ENCODE measurements at regions not wholly inside any gene's neighbourhood (a gene's known extent, or its start where the extent isn't known, plus 50 kb on each side); places are given as distances from the start of the nearest gene placed in this dataset.

GRCh38 chr11:88042647-88043046 lies 132.6 kb downstream of the RAB38 start:
- Mint-ChIP-seq H3K27me3 (peaks cover 26 to 41% of the 10 kb centered on the region in 2 donors), H3K36me3 (no peaks in the 10 kb centered on the region), H3K27ac (no peak overlapping the region), H3K4me3 (no peak overlapping the region), H3K9me3 (no peaks in the 10 kb centered on the region), H3K4me1 (no peaks in the 10 kb centered on the region)
- no peaks in the 10 kb centered on the region for H3K4me1 ChIP-seq (ENCODE audit: control insufficient read depth in 1 of 2, extremely low read depth in 1 of 2, insufficient read depth in 2 of 2, low read length in 2 of 2)
- POLR2A ChIA-PET, result no interaction called here
- H3K27me3 ChIP-seq (replicated peaks in 1 of 2; ENCODE audit: control insufficient read depth in 2 of 2, extremely low read depth in 1 of 2, insufficient read depth in 2 of 2, low read length in 1 of 2), result peaks cover 0 to 6% of the 10 kb centered on the region in 2 experiments
- CTCF ChIA-PET, result no interaction called here
- 86% methylated on average over 1 of the region's 1 CpG for WGBS (ENCODE audit: insufficient coverage)
- no peak overlapping the region for H3K4me3 ChIP-seq (ENCODE audit: control insufficient read depth in 1 of 2, extremely low read depth in 1 of 2, low read length in 1 of 2)
- no peaks in the 10 kb centered on the region for H3K36me3 ChIP-seq (ENCODE audit: control insufficient read depth in 2 of 2, extremely low read depth in 1 of 2, insufficient read depth in 1 of 2, low read length in 1 of 2)
- no peak overlapping the region for H3K27ac ChIP-seq (ENCODE audit: low read length)
- DNase-seq, result no peak
- H3K9me3 ChIP-seq, result no peaks in the 10 kb centered on the region
- no peak for ATAC-seq (replicated peaks in 1 of 4)

- Mint-ChIP-seq H3K4me1 (no peaks in the 10 kb centered on the region), H3K4me3 (no peak overlapping the region), H3K9me3 (no peaks in the 10 kb centered on the region), H3K27me3 (peaks cover 26 to 41% of the 10 kb centered on the region in 2 donors), H3K27ac (no peak overlapping the region), H3K36me3 (no peaks in the 10 kb centered on the region)
- ATAC-seq (replicated peaks in 1 of 4) (peak in 1 of 4 experiments; percentile 19), DNase-seq (no peak)
- Histone ChIP-seq H3K4me3 (ENCODE audit: control insufficient read depth in 1 of 2, extremely low read depth in 1 of 2, low read length in 1 of 2) (no peak overlapping the region), H3K27ac (ENCODE audit: low read length) (no peak overlapping the region), H3K4me1 (ENCODE audit: control insufficient read depth in 1 of 2, extremely low read depth in 1 of 2, insufficient read depth in 2 of 2, low read length in 2 of 2) (no peaks in the 10 kb centered on the region), H3K9me3 (no peaks in the 10 kb centered on the region), H3K27me3 (replicated peaks in 1 of 2; ENCODE audit: control insufficient read depth in 2 of 2, extremely low read depth in 1 of 2, insufficient read depth in 2 of 2, low read length in 1 of 2) (peaks cover 0 to 6% of the 10 kb centered on the region in 2 experiments), H3K36me3 (ENCODE audit: control insufficient read depth in 2 of 2, extremely low read depth in 1 of 2, insufficient read depth in 1 of 2, low read length in 1 of 2) (no peaks in the 10 kb centered on the region)
- ChIA-PET POLR2A (no interaction called here), CTCF (no interaction called here)
- whole genome bisulfite sequencing (ENCODE audit: insufficient coverage), result no CpG with 5 or more reads among the region's 2 CpGs
Observed at GRCh38 chr11:88042238-88042637, 133.0 kb downstream of the RAB38 start.

GRCh38 chr11:88041679-88042078 lies 133.6 kb downstream of the RAB38 start:
- Mint-ChIP-seq H3K4me3 (no peak overlapping the region), H3K9me3 (no peaks in the 10 kb centered on the region), H3K27me3 (peaks cover 26 to 41% of the 10 kb centered on the region in 2 donors), H3K27ac (no peak overlapping the region), H3K4me1 (no peaks in the 10 kb centered on the region), H3K36me3 (no peaks in the 10 kb centered on the region)
- ChIA-PET POLR2A (no interaction called here), CTCF (no interaction called here)
- Histone ChIP-seq H3K36me3 (ENCODE audit: control insufficient read depth in 2 of 2, extremely low read depth in 1 of 2, insufficient read depth in 1 of 2, low read length in 1 of 2) (no peaks in the 10 kb centered on the region), H3K4me1 (ENCODE audit: control insufficient read depth in 1 of 2, extremely low read depth in 1 of 2, insufficient read depth in 2 of 2, low read length in 2 of 2) (no peaks in the 10 kb centered on the region), H3K27me3 (replicated peaks in 1 of 2; ENCODE audit: control insufficient read depth in 2 of 2, extremely low read depth in 1 of 2, insufficient read depth in 2 of 2, low read length in 1 of 2) (peaks cover 0 to 6% of the 10 kb centered on the region in 2 experiments), H3K9me3 (no peaks in the 10 kb centered on the region), H3K4me3 (ENCODE audit: control insufficient read depth in 1 of 2, extremely low read depth in 1 of 2, low read length in 1 of 2) (no peak overlapping the region), H3K27ac (ENCODE audit: low read length) (no peak overlapping the region)
- WGBS (ENCODE audit: insufficient coverage), result no CpG with 5 or more reads among the region's 2 CpGs
- ATAC-seq (replicated peaks in 1 of 4), result no peak
- no peak for DNase-seq

- no peaks in the 10 kb centered on the region for H3K9me3 ChIP-seq
- no peak overlapping the region for H3K27ac Mint-ChIP-seq
- no peak for ATAC-seq (replicated peaks in 1 of 4)
- H3K36me3 Mint-ChIP-seq, result no peaks in the 10 kb centered on the region
- no peaks in the 10 kb centered on the region for H3K9me3 Mint-ChIP-seq
- H3K4me1 Mint-ChIP-seq, result no peaks in the 10 kb centered on the region
- H3K4me3 ChIP-seq (ENCODE audit: control insufficient read depth in 1 of 2, extremely low read depth in 1 of 2, low read length in 1 of 2), result no peak overlapping the region
- ChIA-PET CTCF (no interaction called here), POLR2A (interaction anchor here in 1 of 2 donors (0.6 kb wide), 1 partner anchor 927 kb away, joined by 5 read pairs; no protein-coding TSS in a partner anchor)
- no peak for DNase-seq
- no peak overlapping the region for H3K4me3 Mint-ChIP-seq
- peaks cover 0 to 6% of the 10 kb centered on the region in 2 experiments for H3K27me3 ChIP-seq (replicated peaks in 1 of 2; ENCODE audit: control insufficient read depth in 2 of 2, extremely low read depth in 1 of 2, insufficient read depth in 2 of 2, low read length in 1 of 2)
- no peaks in the 10 kb centered on the region for H3K4me1 ChIP-seq (ENCODE audit: control insufficient read depth in 1 of 2, extremely low read depth in 1 of 2, insufficient read depth in 2 of 2, low read length in 2 of 2)
- H3K27ac ChIP-seq (ENCODE audit: low read length), result no peak overlapping the region
- no CpG with 5 or more reads among the region's 1 CpG for WGBS (ENCODE audit: insufficient coverage)
- peaks cover 26 to 44% of the 10 kb centered on the region in 2 donors for H3K27me3 Mint-ChIP-seq
- no peaks in the 10 kb centered on the region for H3K36me3 ChIP-seq (ENCODE audit: control insufficient read depth in 2 of 2, extremely low read depth in 1 of 2, insufficient read depth in 1 of 2, low read length in 1 of 2)
Observed at GRCh38 chr11:88040148-88040496, 135.1 kb downstream of the RAB38 start.

- Histone ChIP-seq H3K4me1 (ENCODE audit: control insufficient read depth in 1 of 2, extremely low read depth in 1 of 2, insufficient read depth in 2 of 2, low read length in 2 of 2) (no peaks in the 10 kb centered on the region), H3K27ac (ENCODE audit: low read length) (no peak overlapping the region), H3K4me3 (ENCODE audit: control insufficient read depth in 1 of 2, extremely low read depth in 1 of 2, low read length in 1 of 2) (no peak overlapping the region), H3K9me3 (no peaks in the 10 kb centered on the region), H3K27me3 (replicated peaks in 1 of 2; ENCODE audit: control insufficient read depth in 2 of 2, extremely low read depth in 1 of 2, insufficient read depth in 2 of 2, low read length in 1 of 2) (peaks cover 0 to 5% of the 10 kb centered on the region in 2 experiments), H3K36me3 (ENCODE audit: control insufficient read depth in 2 of 2, extremely low read depth in 1 of 2, insufficient read depth in 1 of 2, low read length in 1 of 2) (no peaks in the 10 kb centered on the region)
- ChIA-PET CTCF (no interaction called here), POLR2A (interaction anchor here in 1 of 2 donors (0.6 kb wide), 1 partner anchor 928 kb away, joined by 5 read pairs; no protein-coding TSS in a partner anchor)
- WGBS (ENCODE audit: insufficient coverage), result 29% methylated on average over 1 of the region's 2 CpGs
- Mint-ChIP-seq H3K9me3 (no peaks in the 10 kb centered on the region), H3K27me3 (peaks cover 21 to 41% of the 10 kb centered on the region in 2 donors), H3K4me3 (no peak overlapping the region), H3K36me3 (no peaks in the 10 kb centered on the region), H3K27ac (no peak overlapping the region), H3K4me1 (no peaks in the 10 kb centered on the region)
- no peak for ATAC-seq (replicated peaks in 1 of 4)
- no peak for DNase-seq
Observed at GRCh38 chr11:88039476-88040147, 135.6 kb downstream of the RAB38 start.

- no CpG with 5 or more reads among the region's 2 CpGs for WGBS (ENCODE audit: insufficient coverage)
- Histone ChIP-seq H3K4me1 (ENCODE audit: control insufficient read depth in 1 of 2, extremely low read depth in 1 of 2, insufficient read depth in 2 of 2, low read length in 2 of 2) (no peaks in the 10 kb centered on the region), H3K27me3 (replicated peaks in 1 of 2; ENCODE audit: control insufficient read depth in 2 of 2, extremely low read depth in 1 of 2, insufficient read depth in 2 of 2, low read length in 1 of 2) (peaks cover 0 to 3% of the 10 kb centered on the region in 2 experiments), H3K36me3 (ENCODE audit: control insufficient read depth in 2 of 2, extremely low read depth in 1 of 2, insufficient read depth in 1 of 2, low read length in 1 of 2) (no peaks in the 10 kb centered on the region), H3K4me3 (ENCODE audit: control insufficient read depth in 1 of 2, extremely low read depth in 1 of 2, low read length in 1 of 2) (no peak overlapping the region), H3K9me3 (no peaks in the 10 kb centered on the region), H3K27ac (ENCODE audit: low read length) (no peak overlapping the region)
- H3K4me1 Mint-ChIP-seq, result no peaks in the 10 kb centered on the region
- CTCF ChIA-PET, result interaction anchor here in 1 of 2 donors (1.1 kb wide), 1 partner anchor 451 kb away, joined by 3 read pairs; no protein-coding TSS in a partner anchor
- no peak overlapping the region for H3K4me3 Mint-ChIP-seq
- POLR2A ChIA-PET, result no interaction called here
- H3K27ac Mint-ChIP-seq, result no peak overlapping the region
- H3K9me3 Mint-ChIP-seq, result peaks cover 0 to 3% (median 0%) of the 10 kb centered on the region in 3 donors
- ATAC-seq (replicated peaks in 1 of 4), result no peak
- H3K36me3 Mint-ChIP-seq, result no peaks in the 10 kb centered on the region
- no peak for DNase-seq
- H3K27me3 Mint-ChIP-seq, result peaks cover 13 to 32% of the 10 kb centered on the region in 2 donors
Observed at GRCh38 chr11:88038063-88038462, 137.2 kb downstream of the RAB38 start.

All from T-cell (primary cell).